IMR-90 (cell line): ENCODE measurements at regions not wholly inside any gene's neighbourhood (a gene's known extent, or its start where the extent isn't known, plus 50 kb on each side); places are given as distances from the start of the nearest gene placed in this dataset.
"Not testable (repeated sequence)": the region's sequence is repeated elsewhere in the genome, so short reads cannot be mapped to it uniquely, and the experiment has no call there.

ENCODE experiments used
- ATAC-seq: fragments of 200-7000 bp; cut with Tn5 transposase; 2 replicates; pipeline ENCODE4 v1.9.1; 2020; ENCODE audit warnings: low read depth, mild to moderate bottlenecking, moderate library complexity
- BruUV-seq: library from RNA; stranded (reverse); fragments of 400-500 nt; replicated peaks from 2 replicates; lab custom pipeline; 2021; lab: Mats Ljungman, UMichigan
- CTCF ChIA-PET: fragments of 300-600 bp; formaldehyde crosslinking; extraction: SDS; loops from one replicate; lab custom pipeline; 2021; ENCODE audit warnings: antibody characterized with exemption; lab: Yijun Ruan, JAX
- POLR2A ChIA-PET: fragments of 300-600 bp; sonication (Branson Sonifier 250); formaldehyde crosslinking; loops from one replicate; lab custom pipeline; 2022; ENCODE audit warnings: antibody characterized with exemption; ENCODE audit not compliant: unreplicated experiment; lab: Charles Lee
- DNase-seq: peaks from one replicate; pipeline ENCODE4 v3.0.0; 2013
- H2AFZ ChIP-seq: replicated peaks from 2 replicates; pipeline ENCODE3; 2013; ENCODE audit warnings: low read length, mild to moderate bottlenecking; ENCODE audit not compliant: poor library complexity
- H2AK5ac ChIP-seq: 2 replicates; pipeline ENCODE4 v1.6.1; 2013; ENCODE audit warnings: low read depth, low read length, inconsistent platforms
- H2AK9ac ChIP-seq: replicated peaks from 2 replicates; pipeline ENCODE3; 2013; ENCODE audit warnings: mild to moderate bottlenecking, low read depth, low read length, moderate library complexity; ENCODE audit not compliant: poor library complexity
- H2BK120ac ChIP-seq: 2 replicates; pipeline ENCODE4 v1.6.1; 2013; ENCODE audit warnings: low read depth, low read length, inconsistent platforms
- H2BK15ac ChIP-seq: 3 replicates; pipeline ENCODE4 v1.6.1; 2013; ENCODE audit warnings: low read depth, low read length, inconsistent platforms
- H2BK20ac ChIP-seq: 2 replicates; pipeline ENCODE4 v1.6.1; 2013; ENCODE audit warnings: low read depth, mild to moderate bottlenecking, inconsistent platforms, low read length, moderate library complexity
- H2BK5ac ChIP-seq: 2 replicates; pipeline ENCODE4 v1.6.1; 2013; ENCODE audit warnings: mild to moderate bottlenecking, low read depth, low read length, inconsistent platforms; ENCODE audit not compliant: poor library complexity, severe bottlenecking
- H3K14ac ChIP-seq: replicated peaks from 2 replicates; pipeline ENCODE4 v1.6.1; 2013; ENCODE audit warnings: low read depth, low read length, inconsistent platforms
- H3K18ac ChIP-seq: 2 replicates; pipeline ENCODE4 v1.6.1; 2013; ENCODE audit warnings: low read depth, low read length, control low read depth
- H3K23ac ChIP-seq: 2 replicates; pipeline ENCODE4 v1.6.1; 2013; ENCODE audit warnings: low read depth, low read length, inconsistent platforms
- H3K27ac ChIP-seq: 2 replicates; pipeline ENCODE4 v1.5.1; 2013; ENCODE audit warnings: mild to moderate bottlenecking, control low read depth, low read length; ENCODE audit not compliant: insufficient read depth
- H3K27me3 ChIP-seq: 2 replicates; pipeline ENCODE4 v1.6.1; 2013; ENCODE audit warnings: low read length; ENCODE audit not compliant: control insufficient read depth, insufficient read depth
- H3K36me3 ChIP-seq: 2 replicates; pipeline ENCODE4 v1.6.1; 2013; ENCODE audit warnings: low read length, mixed read lengths; ENCODE audit not compliant: control insufficient read depth, insufficient read depth
- H3K4ac ChIP-seq: 2 replicates; pipeline ENCODE4 v1.6.1; 2013; ENCODE audit warnings: low read depth, low read length, inconsistent platforms
- H3K4me1 ChIP-seq: 2 replicates; pipeline ENCODE4 v1.6.1; 2013; ENCODE audit warnings: low read length, mixed read lengths; ENCODE audit not compliant: control insufficient read depth, insufficient read depth
- H3K4me2 ChIP-seq: 2 replicates; pipeline ENCODE4 v1.6.1; 2013; ENCODE audit warnings: low read depth, mild to moderate bottlenecking, control low read depth, low read length, moderate library complexity
- H3K4me3 ChIP-seq: 2 replicates; pipeline ENCODE4 v1.5.1; 2013; ENCODE audit warnings: low read depth, mild to moderate bottlenecking, control low read depth, low read length, moderate library complexity; ENCODE audit not compliant: insufficient read depth
- H3K56ac ChIP-seq: 2 replicates; pipeline ENCODE4 v1.6.1; 2013; ENCODE audit warnings: low read length, inconsistent platforms; ENCODE audit not compliant: insufficient read depth; ENCODE audit errors: extremely low read depth
- H3K79me1 ChIP-seq, 2 experiments: 2 replicates each; pipeline ENCODE4 v1.6.1; 2013; ENCODE audit warnings: low read length in 2 of 2, inconsistent platforms in 1 of 2, low read depth in 1 of 2
- H3K9ac ChIP-seq: 2 replicates; pipeline ENCODE4 v1.6.1; 2013; ENCODE audit warnings: low read depth, low read length, control low read depth
- H3K9me1 ChIP-seq: 2 replicates; pipeline ENCODE4 v1.6.1; 2013; ENCODE audit warnings: low read length, inconsistent platforms; ENCODE audit not compliant: insufficient read depth
- H3K9me3 ChIP-seq: 2 replicates; pipeline ENCODE4 v1.6.1; 2013; ENCODE audit warnings: low read length; ENCODE audit not compliant: control insufficient read depth, insufficient read depth
- H4K20me1 ChIP-seq: 2 replicates; pipeline ENCODE4 v1.6.1; 2013; ENCODE audit warnings: low read length, inconsistent platforms; ENCODE audit not compliant: insufficient read depth
- H4K5ac ChIP-seq: 2 replicates; pipeline ENCODE4 v1.6.1; 2013; ENCODE audit warnings: mild to moderate bottlenecking, low read depth, low read length, control low read depth
- H4K8ac ChIP-seq, 2 experiments: 2 replicates each; pipeline ENCODE4 v1.6.1; 2013; ENCODE audit warnings: low read depth in 2 of 2, low read length in 2 of 2, control low read depth in 1 of 2, inconsistent platforms in 1 of 2
- H4K91ac ChIP-seq: 2 replicates; pipeline ENCODE4 v1.6.1; 2013; ENCODE audit warnings: low read depth, low read length, inconsistent platforms; ENCODE audit not compliant: insufficient read depth
- CHD1 ChIP-seq: IDR thresholded peaks from 2 replicates; pipeline ENCODE4 v1.6.1; 2012; ENCODE audit warnings: low read depth, low read length, improper control_type of control experiment
- ELK1 ChIP-seq: fragments of 150-350 bp; IDR thresholded peaks from 2 replicates; pipeline ENCODE4 v1.6.1; 2016; ENCODE audit warnings: low read depth, mild to moderate bottlenecking, low read length, moderate library complexity, borderline replicate concordance
- MAZ ChIP-seq: IDR thresholded peaks from 2 replicates; pipeline ENCODE4 v1.6.1; 2012; ENCODE audit warnings: low read depth, mild to moderate bottlenecking, low read length, improper control_type of control experiment, moderate library complexity, borderline replicate concordance
- MXI1 ChIP-seq: IDR thresholded peaks from 2 replicates; pipeline ENCODE4 v1.6.1; 2012; ENCODE audit warnings: low read depth, mild to moderate bottlenecking, low read length, moderate library complexity, borderline replicate concordance
- POLR2A ChIP-seq: IDR thresholded peaks from 2 replicates; pipeline ENCODE4 v1.6.1; 2012; ENCODE audit warnings: mild to moderate bottlenecking, low read depth, low read length
- RAD21 ChIP-seq: IDR thresholded peaks from 2 replicates; pipeline ENCODE4 v1.6.1; 2012; ENCODE audit warnings: low read length, improper control_type of control experiment
- RFX5 ChIP-seq: IDR thresholded peaks from 2 replicates; pipeline ENCODE4 v1.8.0; 2012; ENCODE audit warnings: low read depth, mild to moderate bottlenecking, low read length, moderate library complexity
- WGBS, 2 experiments: methylation state at CpG; one replicate each; pipeline versions ENCODE4 v1.1.5 to v1.1.7; 2013; ENCODE audit warnings: missing lambda C conversion rate in 2 of 2; ENCODE audit not compliant: insufficient read length in 1 of 2; ENCODE audit errors: extremely low coverage in 2 of 2; 5-methylcytosine and 5-hydroxymethylcytosine counted together
- dilution Hi-C: fragments of 300-500 bp; cut with HindIII; formaldehyde crosslinking; loops from one replicate; pipeline ENCODE4 v1.14.3; 2018; ENCODE audit warnings: low sequenced_read_pairs; ENCODE audit not compliant: unreplicated experiment
- in situ Hi-C: fragments of 300-500 bp; cut with MboI; formaldehyde crosslinking; loops from 3 replicates; pipeline ENCODE4 v1.14.3; 2019; ENCODE audit warnings: low sequenced_read_pairs, inconsistent platforms, mixed read lengths
- intact Hi-C: fragments of 100-400 bp; cut with micrococcal nuclease; formaldehyde crosslinking; loops from 2 replicates; pipeline ENCODE4 v1.10.0; 2022

DNA sequence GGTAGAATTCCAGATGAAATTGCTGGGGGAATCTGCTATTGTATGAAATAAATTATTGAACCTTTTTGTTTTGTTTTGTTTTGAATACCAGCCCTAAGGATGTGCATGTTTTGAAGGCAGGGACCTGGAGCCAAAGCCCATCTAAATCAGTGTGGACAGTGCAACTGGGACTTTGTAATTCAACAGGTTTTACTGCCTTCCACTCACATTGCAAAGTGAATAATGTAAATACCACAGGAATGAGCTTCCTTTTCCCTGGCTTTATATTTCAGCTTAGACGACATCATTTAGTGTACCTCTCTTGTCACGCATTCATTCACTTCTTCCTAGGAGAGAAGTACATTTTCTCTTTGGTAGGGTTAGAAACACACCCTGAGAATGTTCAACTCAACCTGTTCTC is 795.0 kb downstream of the CENPC start:
- no CpG with 5 or more reads among the region's 2 CpGs for WGBS, 2 experiments
- Histone ChIP-seq H3K36me3 (no peaks in the 10 kb centered on the region), H3K4ac (no peak overlapping the region), H2BK5ac (no peak overlapping the region), H2BK15ac (no peak overlapping the region), H4K91ac (no peak overlapping the region), H3K4me2 (no peak overlapping the region), H3K9me1 (no peaks in the 10 kb centered on the region), H2BK120ac (no peak overlapping the region), H3K27me3 (no peaks in the 10 kb centered on the region), H3K14ac (no peak overlapping the region), H2AK9ac (no peak overlapping the region), H3K79me1 (no peaks in the 10 kb centered on the region), H4K20me1 (no peaks in the 10 kb centered on the region), H3K23ac (no peak overlapping the region), H2BK20ac (no peak overlapping the region), H2AFZ (no peak overlapping the region), H3K18ac (no peak overlapping the region), H4K5ac (no peak overlapping the region), H2AK5ac (no peak overlapping the region), H4K8ac (no peak overlapping the region), H3K27ac (no peak overlapping the region), H3K9me3 (0 out of 2 replicates have a peak, but pooled peaks cover 3% of the 10 kb centered on the region), H3K4me1 (no peaks in the 10 kb centered on the region), H3K9ac (no peak overlapping the region), H3K56ac (no peak overlapping the region), H3K4me3 (no peak overlapping the region)
- ATAC-seq (no peak), DNase-seq (no peak)
- POLR2A ChIA-PET = no interaction called here
- dilution Hi-C loops (no loop called here), intact Hi-C loops (no loop called here), in situ Hi-C loops (no loop called here)
- TF ChIP-seq RFX5 (no peak), MXI1 (no peak), CHD1 (no peak), MAZ (no peak), POLR2A (no peak), ELK1 (no peak), RAD21 (no peak)
- CTCF ChIA-PET = no interaction called here
- no TSS peak for BruUV-seq

- not testable (repeated sequence) for H3K9me3 ChIP-seq
- WGBS, 2 experiments = no CpG with 5 or more reads among the region's 4 CpGs
These were observed 798.4 kb downstream of the CENPC start for GRCh38 chr4:66746918-66747317.

More at GRCh38 chr4:66746918-66747317, 798.4 kb downstream of the CENPC start:
- H2BK20ac ChIP-seq, H4K8ac ChIP-seq, H3K27ac ChIP-seq, H3K4me1 ChIP-seq, H3K4me3 ChIP-seq, H2BK5ac ChIP-seq, dilution Hi-C loops, H3K23ac ChIP-seq, H3K9me1 ChIP-seq, H3K27me3 ChIP-seq, H4K5ac ChIP-seq, H4K20me1 ChIP-seq, intact Hi-C loops, ATAC-seq, DNase-seq, H4K91ac ChIP-seq, H3K36me3 ChIP-seq, H3K79me1 ChIP-seq, H3K14ac ChIP-seq, H2BK15ac ChIP-seq, H2BK120ac ChIP-seq, H3K9ac ChIP-seq, H2AFZ ChIP-seq, H3K56ac ChIP-seq, in situ Hi-C loops, H3K4me2 ChIP-seq, H3K18ac ChIP-seq, H2AK9ac ChIP-seq, H2AK5ac ChIP-seq, H3K4ac ChIP-seq, CTCF ChIA-PET, BruUV-seq, POLR2A ChIA-PET: not testable (repeated sequence)
